ENCODE measurements at regions not wholly inside any gene's neighbourhood (a gene's known extent, or its start where the extent isn't known, plus 50 kb on each side); places are given as distances from the start of the nearest gene placed in this dataset.
"Not testable (repeated sequence)": the region's sequence is repeated elsewhere in the genome, so short reads cannot be mapped to it uniquely, and the experiment has no call there.

- H3K27me3 Mint-ChIP-seq (ENCODE audit: low read depth, poor library complexity): peaks cover 3% of the 10 kb centered on the region
- no peak overlapping the region for H3K27ac Mint-ChIP-seq
- H3K36me3 Mint-ChIP-seq (ENCODE audit: low read depth): peaks cover 8% of the 10 kb centered on the region
- TF ChIP-seq CTCF (IDR thresholded peaks at IDR 0.05): no peak
- peaks cover 43% of the 10 kb centered on the region for H3K9me3 Mint-ChIP-seq
- H3K4me1 Mint-ChIP-seq: peaks cover 21% of the 10 kb centered on the region
- no peak overlapping the region for H3K4me3 Mint-ChIP-seq
- DNase-seq: no peak
Measured at GRCh38 chr12:46590991-46591703, 218.6 kb upstream of the SLC38A2 start.

- Mint-ChIP-seq H3K27ac (peak overlapping the region; percentile 34), H3K27me3 (ENCODE audit: low read depth, poor library complexity) (no peaks in the 10 kb centered on the region), H3K9me3 (peaks cover 81% of the 10 kb centered on the region), H3K4me3 (no peak overlapping the region), H3K36me3 (ENCODE audit: low read depth) (peaks cover 41% of the 10 kb centered on the region), H3K4me1 (peaks cover 17% of the 10 kb centered on the region)
- no peak for TF ChIP-seq CTCF (IDR thresholded peaks at IDR 0.05)
- peak; percentile 28 for DNase-seq
Measured at GRCh38 chr12:46585854-46586621, 213.5 kb upstream of the SLC38A2 start.

GRCh38 chr12:46584098-46584497 is 211.5 kb upstream of the SLC38A2 start:
- Mint-ChIP-seq H3K36me3 (ENCODE audit: low read depth) (peaks cover 41% of the 10 kb centered on the region), H3K4me1 (peaks cover 13% of the 10 kb centered on the region), H3K9me3 (peaks cover 77% of the 10 kb centered on the region)
- H3K27me3 Mint-ChIP-seq (ENCODE audit: low read depth, poor library complexity); H3K27ac Mint-ChIP-seq; H3K4me3 Mint-ChIP-seq; DNase-seq: not testable (repeated sequence)

- peaks cover 59% of the 10 kb centered on the region for H3K9me3 Mint-ChIP-seq
- H3K4me1 Mint-ChIP-seq: peaks cover 13% of the 10 kb centered on the region
- not testable (repeated sequence) for H3K27me3 Mint-ChIP-seq (ENCODE audit: low read depth, poor library complexity); H3K27ac Mint-ChIP-seq; DNase-seq; H3K4me3 Mint-ChIP-seq
- H3K36me3 Mint-ChIP-seq (ENCODE audit: low read depth): peaks cover 32% of the 10 kb centered on the region
Measured at GRCh38 chr12:46581990-46582389, 209.4 kb upstream of the SLC38A2 start.

- DNase-seq: no peak
- no peak overlapping the region for H3K4me3 Mint-ChIP-seq
- H3K4me1 Mint-ChIP-seq: no peaks in the 10 kb centered on the region
- H3K27ac Mint-ChIP-seq: no peak overlapping the region
- peaks cover 30% of the 10 kb centered on the region for H3K36me3 Mint-ChIP-seq (ENCODE audit: low read depth)
- no peak for TF ChIP-seq CTCF (IDR thresholded peaks at IDR 0.05)
- H3K9me3 Mint-ChIP-seq: peaks cover 45% of the 10 kb centered on the region
- no peaks in the 10 kb centered on the region for H3K27me3 Mint-ChIP-seq (ENCODE audit: low read depth, poor library complexity)
Measured at GRCh38 chr12:46580445-46580844, 207.9 kb upstream of the SLC38A2 start.

- peaks cover 21% of the 10 kb centered on the region for H3K36me3 Mint-ChIP-seq (ENCODE audit: low read depth)
- no peak overlapping the region for H3K4me3 Mint-ChIP-seq
- H3K4me1 Mint-ChIP-seq: no peaks in the 10 kb centered on the region
- no peaks in the 10 kb centered on the region for H3K27me3 Mint-ChIP-seq (ENCODE audit: low read depth, poor library complexity)
- no peak for DNase-seq
- TF ChIP-seq CTCF (IDR thresholded peaks at IDR 0.05): no peak
- H3K9me3 Mint-ChIP-seq: peaks cover 35% of the 10 kb centered on the region
- no peak overlapping the region for H3K27ac Mint-ChIP-seq
Measured at GRCh38 chr12:46579474-46579873, 206.9 kb upstream of the SLC38A2 start.

Measured in nephron progenitor cell (in vitro differentiated cells).